GM19438 (cell line): ENCODE measurements at regions not wholly inside any gene's neighbourhood (a gene's known extent, or its start where the extent isn't known, plus 50 kb on each side); places are given as distances from the start of the nearest gene placed in this dataset.

ENCODE experiments used
- ATAC-seq: cut with Tn5 transposase; IDR thresholded peaks from one replicate; pipeline ENCODE4 v1.9.1; 2021; ENCODE audit warnings: low read depth; ENCODE audit not compliant: unreplicated experiment

GRCh38 chr3:188940573-188940932, 231.2 kb upstream of the TPRG1 start:
- no peak for ATAC-seq

GRCh38 chr3:188941103-188941502, 230.7 kb upstream of the TPRG1 start:
- ATAC-seq = no peak

- ATAC-seq = no peak
These were observed 229.6 kb upstream of the TPRG1 start for GRCh38 chr3:188942191-188942590.

GRCh38 chr3:188943591-188943990, 228.2 kb upstream of the TPRG1 start:
- ATAC-seq = no peak

- no peak for ATAC-seq
These were observed 227.7 kb upstream of the TPRG1 start for GRCh38 chr3:188944108-188944507.

GRCh38 chr3:188946351-188947240, 225.2 kb upstream of the TPRG1 start:
- no peak for ATAC-seq

- ATAC-seq = no peak
These were observed 224.1 kb upstream of the TPRG1 start for GRCh38 chr3:188947401-188948280.

- ATAC-seq = no peak
These were observed 223.3 kb upstream of the TPRG1 start for GRCh38 chr3:188948281-188948996.

- ATAC-seq = no peak
These were observed 222.8 kb upstream of the TPRG1 start for GRCh38 chr3:188948997-188949389.

- ATAC-seq = no peak
These were observed 222.3 kb upstream of the TPRG1 start for GRCh38 chr3:188949456-188949855.

GRCh38 chr3:188949996-188950395, 221.8 kb upstream of the TPRG1 start:
- no peak for ATAC-seq

- no peak for ATAC-seq
These were observed 220.8 kb upstream of the TPRG1 start for GRCh38 chr3:188950832-188951489.

- ATAC-seq = no peak
These were observed 220.0 kb upstream of the TPRG1 start for GRCh38 chr3:188951734-188952133.

- no peak for ATAC-seq
These were observed 217.1 kb upstream of the TPRG1 start for GRCh38 chr3:188954590-188955208.

GRCh38 chr3:188955919-188956318, 215.9 kb upstream of the TPRG1 start:
- no peak for ATAC-seq

- ATAC-seq = no peak
These were observed 214.8 kb upstream of the TPRG1 start for GRCh38 chr3:188956839-188957489.

GRCh38 chr3:188959013-188959412, 212.8 kb upstream of the TPRG1 start:
- ATAC-seq = no peak

- no peak for ATAC-seq
These were observed 209.2 kb upstream of the TPRG1 start for GRCh38 chr3:188962253-188963247.
